Stomach (tissue), 8 donors: ENCODE measurements at regions not wholly inside any gene's neighbourhood (a gene's known extent, or its start where the extent isn't known, plus 50 kb on each side); places are given as distances from the start of the nearest gene placed in this dataset.

ENCODE experiments used
- DNase-seq, 2 donors: peaks; one replicate each; pipeline versions ENCODE4 v3.0.0 to v3.0.0-alpha.2; 2013 to 2019
- H3K27ac ChIP-seq, 5 donors: fragments of 200-600 bp in 4 of 5; sonication (generic) in 4 of 5; one replicate each; pipeline ENCODE4 v1.5.1; 2013 to 2019; ENCODE audit warnings: mild to moderate bottlenecking in 1 of 5, moderate library complexity in 1 of 5
- H3K27me3 ChIP-seq, 3 donors: fragments of 200-600 bp; sonication (generic); one replicate each; pipeline ENCODE4 v1.5.1; 2017 to 2019; ENCODE audit warnings: mixed run types in 1 of 3
- H3K36me3 ChIP-seq, 4 donors: fragments of 200-600 bp; sonication (generic); 1 replicate in 3 of 4; 2 replicates in 1 of 4; pipeline ENCODE4 v1.5.1; 2016 to 2019
- H3K4me1 ChIP-seq, 4 donors: fragments of 200-600 bp; sonication (generic); one replicate each; pipeline ENCODE4 v1.5.1; 2016 to 2019
- H3K4me3 ChIP-seq, 4 donors: fragments of 200-600 bp; sonication (generic) in 3 of 4; one replicate each; pipeline ENCODE4 v1.5.1; 2016 to 2019; ENCODE audit warnings: mild to moderate bottlenecking in 1 of 4
- H3K9me3 ChIP-seq, 4 donors: fragments of 200-600 bp; sonication (generic); one replicate each; pipeline ENCODE4 v1.5.1; 2016 to 2019
- EP300 ChIP-seq: sonication (generic); formaldehyde crosslinking; IDR thresholded peaks from one replicate; pipeline ENCODE4 v1.6.1; 2017; ENCODE audit warnings: antibody characterized with exemption
- POLR2A ChIP-seq, 4 donors: fragments of 450-650 bp; IDR thresholded peaks; one replicate each; pipeline ENCODE4 v1.6.1; 2016; ENCODE audit warnings: antibody characterized with exemption in 4 of 4, control low read depth in 2 of 4, mild to moderate bottlenecking in 1 of 4, moderate library complexity in 1 of 4
- POLR2AphosphoS5 ChIP-seq, 3 donors: sonication (generic); formaldehyde crosslinking; IDR thresholded peaks; one replicate each; pipeline ENCODE4 v1.6.1; 2016; ENCODE audit warnings: antibody characterized with exemption in 3 of 3
- WGBS, 5 donors: extraction: QIAGEN DNeasy Blood & Tissue Kit in 3 of 5; methylation state at CpG; one replicate each; pipeline versions ENCODE4 v1.1.5 to v1.1.7; 2013 to 2018; 5-methylcytosine and 5-hydroxymethylcytosine counted together
- intact Hi-C: fragments of 100-400 bp; cut with DNase I; formaldehyde crosslinking; loops from one replicate; pipeline ENCODE4 v1.15.1; 2023; ENCODE audit warnings: low total_unique reads
- TF ChIP-seq, protein P1 (sequence below), 7 experiments: fragments of 450-650 bp in 4 of 7; fragments of 200-600 bp in 3 of 7; sonication (generic) in 3 of 7; IDR thresholded peaks; one replicate each; pipeline ENCODE4 v1.5.1; 2016 to 2019; ENCODE audit warnings: antibody characterized with exemption in 7 of 7, control low read depth in 2 of 7, mild to moderate bottlenecking in 1 of 7
- donor health status: healthy with polysubstance abuse.
- donor health status: Bipolar disorder and iron deficiency.
- donor health status: healthy.

DNA sequence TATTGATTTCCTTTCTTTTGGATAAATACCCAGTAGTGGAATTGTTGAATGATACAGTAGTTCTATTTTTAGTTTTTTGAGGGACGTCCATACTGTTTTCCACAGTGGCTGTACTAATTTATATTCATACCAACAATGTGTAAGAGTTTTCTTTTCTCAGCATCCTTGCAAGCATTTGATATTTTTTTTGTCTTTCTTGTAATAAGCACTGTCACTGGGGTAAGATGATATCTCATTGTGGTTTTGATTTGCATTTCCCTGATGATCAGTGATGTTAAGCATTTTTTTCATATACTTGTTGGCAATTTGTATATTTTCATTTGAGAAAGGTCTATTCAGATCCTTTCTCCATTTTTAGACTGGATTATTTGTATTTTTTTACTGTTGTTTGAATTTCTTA is 308.7 kb downstream of the PTEN start:
- 55 to 70% (median 63%) methylated on average over 1 of the region's 1 CpG for WGBS, 5 donors
- no peak overlapping the region for H3K4me3 ChIP-seq
- DNase-seq: no peak
- H3K4me1 ChIP-seq: no peaks in the 10 kb centered on the region
- intact Hi-C loops: no loop called here
- H3K27ac ChIP-seq: no peak overlapping the region
- no peaks in the 10 kb centered on the region for H3K27me3 ChIP-seq
- TF ChIP-seq, protein P1, sequence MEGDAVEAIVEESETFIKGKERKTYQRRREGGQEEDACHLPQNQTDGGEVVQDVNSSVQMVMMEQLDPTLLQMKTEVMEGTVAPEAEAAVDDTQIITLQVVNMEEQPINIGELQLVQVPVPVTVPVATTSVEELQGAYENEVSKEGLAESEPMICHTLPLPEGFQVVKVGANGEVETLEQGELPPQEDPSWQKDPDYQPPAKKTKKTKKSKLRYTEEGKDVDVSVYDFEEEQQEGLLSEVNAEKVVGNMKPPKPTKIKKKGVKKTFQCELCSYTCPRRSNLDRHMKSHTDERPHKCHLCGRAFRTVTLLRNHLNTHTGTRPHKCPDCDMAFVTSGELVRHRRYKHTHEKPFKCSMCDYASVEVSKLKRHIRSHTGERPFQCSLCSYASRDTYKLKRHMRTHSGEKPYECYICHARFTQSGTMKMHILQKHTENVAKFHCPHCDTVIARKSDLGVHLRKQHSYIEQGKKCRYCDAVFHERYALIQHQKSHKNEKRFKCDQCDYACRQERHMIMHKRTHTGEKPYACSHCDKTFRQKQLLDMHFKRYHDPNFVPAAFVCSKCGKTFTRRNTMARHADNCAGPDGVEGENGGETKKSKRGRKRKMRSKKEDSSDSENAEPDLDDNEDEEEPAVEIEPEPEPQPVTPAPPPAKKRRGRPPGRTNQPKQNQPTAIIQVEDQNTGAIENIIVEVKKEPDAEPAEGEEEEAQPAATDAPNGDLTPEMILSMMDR (IDR thresholded peaks at IDR 0.05): no peak
- TF ChIP-seq EP300 (no peak), POLR2AphosphoS5 (IDR thresholded peaks at IDR 0.05) (no peak), POLR2A (IDR thresholded peaks at IDR 0.05) (no peak)
- H3K9me3 ChIP-seq: peaks cover 0 to 15% (median 0%) of the 10 kb centered on the region in 4 donors
- no peaks in the 10 kb centered on the region for H3K36me3 ChIP-seq

DNA sequence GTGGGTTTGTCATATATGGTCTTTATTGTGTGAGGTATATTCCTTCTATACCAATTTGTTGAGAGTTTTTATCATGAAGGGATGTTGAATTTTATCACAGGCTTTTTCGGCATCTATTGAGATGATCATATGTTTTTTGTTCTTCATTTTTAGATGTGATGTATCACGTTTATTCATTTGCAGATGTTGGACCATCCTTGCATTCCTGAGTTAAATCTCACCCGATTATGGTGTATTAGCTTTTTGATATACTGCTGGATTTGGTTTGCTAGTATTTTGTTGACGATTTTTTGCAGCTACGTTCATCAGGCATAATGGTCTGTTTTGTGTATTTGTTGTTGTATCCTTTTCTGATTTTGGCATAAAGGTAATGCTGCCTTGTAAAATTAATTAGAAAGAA is 311.0 kb downstream of the PTEN start:
- Histone ChIP-seq H3K27ac (no peak overlapping the region), H3K36me3 (no peaks in the 10 kb centered on the region), H3K27me3 (no peaks in the 10 kb centered on the region), H3K4me1 (no peaks in the 10 kb centered on the region), H3K4me3 (no peak overlapping the region), H3K9me3 (peaks cover 0 to 11% (median 0%) of the 10 kb centered on the region in 4 donors)
- DNase-seq: no peak
- 94 to 96% (median 95%) methylated on average over 5 of the region's 5 CpGs for WGBS, 5 donors
- intact Hi-C loops: no loop called here
- TF ChIP-seq POLR2A (IDR thresholded peaks at IDR 0.05) (no peak), POLR2AphosphoS5 (IDR thresholded peaks at IDR 0.05) (no peak), EP300 (no peak)
- TF ChIP-seq, protein P1 (IDR thresholded peaks at IDR 0.05): no peak

DNA sequence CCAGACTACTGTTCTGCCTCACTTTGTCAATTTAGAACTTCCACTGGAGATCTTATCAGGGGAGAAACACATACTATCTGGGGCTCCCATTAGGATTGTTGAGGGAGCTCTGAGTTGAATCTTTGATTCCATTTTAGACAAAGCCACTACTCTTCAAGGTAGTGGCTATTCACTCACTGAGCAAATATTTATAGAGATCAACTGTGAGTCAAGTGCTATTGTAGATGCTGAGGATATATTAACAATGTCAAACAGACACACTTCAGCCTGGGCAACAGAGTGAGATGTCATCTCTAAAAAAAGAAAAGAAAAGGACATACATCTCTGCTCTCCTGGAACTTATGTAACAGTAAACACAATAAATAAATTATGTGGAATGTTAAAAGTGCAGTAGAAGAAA is 315.3 kb downstream of the PTEN start:
- H3K4me3 ChIP-seq: no peak overlapping the region
- H3K36me3 ChIP-seq: no peaks in the 10 kb centered on the region
- no peaks in the 10 kb centered on the region for H3K4me1 ChIP-seq
- no peaks in the 10 kb centered on the region for H3K27me3 ChIP-seq
- H3K9me3 ChIP-seq: peaks cover 0 to 11% (median 0%) of the 10 kb centered on the region in 4 donors
- DNase-seq: no peak
- TF ChIP-seq EP300 (no peak), POLR2A (IDR thresholded peaks at IDR 0.05) (no peak), POLR2AphosphoS5 (IDR thresholded peaks at IDR 0.05) (no peak)
- TF ChIP-seq, protein P1 (IDR thresholded peaks at IDR 0.05): no peak
- no peak overlapping the region for H3K27ac ChIP-seq
- intact Hi-C loops: no loop called here

DNA sequence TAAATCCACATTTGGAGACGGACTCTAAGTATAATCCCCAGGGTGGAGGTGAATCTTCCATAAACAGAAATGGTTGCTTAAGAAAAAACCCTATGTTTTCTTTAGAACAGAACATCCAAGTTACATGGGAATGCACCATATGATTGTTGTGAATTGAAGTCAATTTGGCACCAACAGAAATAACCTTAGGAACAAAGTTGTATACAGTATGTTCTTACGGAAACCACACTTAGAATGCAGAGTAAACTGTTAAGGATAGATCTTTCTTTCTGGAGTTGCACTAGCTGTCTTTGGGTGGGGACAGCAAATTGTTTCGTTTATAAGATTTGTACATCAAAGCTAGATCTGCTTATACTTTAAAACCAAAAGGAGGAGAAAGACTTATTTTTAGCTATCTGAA is 316.4 kb downstream of the PTEN start:
- DNase-seq: no peak
- intact Hi-C loops: no loop called here
- H3K4me1 ChIP-seq: no peaks in the 10 kb centered on the region
- H3K27ac ChIP-seq: no peak overlapping the region
- WGBS, 5 donors: 76 to 87% (median 85%) methylated on average over 3 of the region's 3 CpGs
- H3K9me3 ChIP-seq: peaks cover 0 to 3% (median 0%) of the 10 kb centered on the region in 4 donors
- no peak overlapping the region for H3K4me3 ChIP-seq
- no peaks in the 10 kb centered on the region for H3K27me3 ChIP-seq
- no peaks in the 10 kb centered on the region for H3K36me3 ChIP-seq
- TF ChIP-seq POLR2A (IDR thresholded peaks at IDR 0.05) (no peak), POLR2AphosphoS5 (IDR thresholded peaks at IDR 0.05) (no peak)

DNA sequence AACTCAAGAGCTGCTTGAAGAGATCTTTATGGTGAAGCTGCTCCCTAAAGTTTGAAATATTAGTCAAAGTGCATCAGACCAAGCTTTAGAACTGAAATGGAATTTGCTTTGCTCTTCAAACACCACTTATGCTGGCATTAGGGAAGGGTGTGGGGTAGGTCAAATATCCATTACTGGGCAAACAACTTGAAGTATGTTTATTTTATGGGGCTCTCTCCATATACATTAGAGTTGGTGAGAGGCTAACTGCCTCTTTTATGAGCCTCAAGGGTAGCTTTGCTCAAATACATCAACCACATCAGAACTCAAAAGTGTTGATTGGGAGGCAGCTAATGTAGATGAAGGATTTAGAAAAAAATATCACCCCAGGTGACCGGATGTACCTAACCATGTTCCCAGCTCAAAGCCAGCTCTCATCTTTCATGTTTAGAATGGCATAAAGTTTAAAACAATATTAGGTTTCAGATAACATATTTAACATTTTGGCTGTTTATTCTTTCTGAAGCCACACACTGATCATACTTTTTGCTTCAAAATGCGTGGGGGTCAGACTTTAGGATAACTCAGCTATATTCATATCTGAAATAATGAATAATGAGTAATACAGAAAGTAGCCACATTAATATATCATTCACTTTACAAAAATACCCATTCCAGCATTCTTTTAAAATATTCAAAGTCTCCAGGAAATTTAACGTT is 318.6 kb downstream of the PTEN start:
- TF ChIP-seq POLR2AphosphoS5 (IDR thresholded peaks at IDR 0.05) (no peak), EP300 (no peak), POLR2A (IDR thresholded peaks at IDR 0.05) (no peak)
- TF ChIP-seq, protein P1 (IDR thresholded peaks at IDR 0.05): no peak

More for the DNA sequence above, 318.6 kb downstream of the PTEN start:
- Histone ChIP-seq H3K4me3 (no peak overlapping the region), H3K4me1 (no peaks in the 10 kb centered on the region), H3K27me3 (no peaks in the 10 kb centered on the region), H3K36me3 (no peaks in the 10 kb centered on the region), H3K9me3 (no peaks in the 10 kb centered on the region), H3K27ac (no peak overlapping the region)
- no peak for DNase-seq
- 68 to 82% (median 76%) methylated on average over 3 of the region's 3 CpGs for WGBS, 5 donors
- intact Hi-C loops: no loop called here
